Endodermal cell (in vitro differentiated cells): ENCODE measurements at regions not wholly inside any gene's neighbourhood (a gene's known extent, or its start where the extent isn't known, plus 50 kb on each side); places are given as distances from the start of the nearest gene placed in this dataset.

Source experiments
- DNase-seq: peaks from one replicate; pipeline ENCODE4 v3.0.0-alpha.2; 2017
- H3K27ac ChIP-seq: 2 replicates; pipeline ENCODE4 v1.5.1; 2013; ENCODE audit warnings: mild to moderate bottlenecking, low read depth, low read length, moderate library complexity
- H3K27me3 ChIP-seq: 2 replicates; pipeline ENCODE4 v1.6.1; 2013; ENCODE audit warnings: mild to moderate bottlenecking, low read length, moderate library complexity; ENCODE audit not compliant: insufficient read depth, control insufficient read depth, poor library complexity, severe bottlenecking
- H3K36me3 ChIP-seq: 2 replicates; pipeline ENCODE4 v1.7.0; 2013; ENCODE audit warnings: mild to moderate bottlenecking, low read length, moderate library complexity; ENCODE audit not compliant: control insufficient read depth, insufficient read depth
- H3K4me1 ChIP-seq: one replicate; pipeline ENCODE4 v1.7.0; 2013; ENCODE audit warnings: low read length; ENCODE audit not compliant: control insufficient read depth, insufficient read depth
- H3K4me3 ChIP-seq: 2 replicates; pipeline ENCODE4 v1.5.1; 2013; ENCODE audit warnings: mild to moderate bottlenecking, low read length, moderate library complexity
- H3K9ac ChIP-seq: 2 replicates; pipeline ENCODE4 v1.6.1; 2013; ENCODE audit warnings: mild to moderate bottlenecking, low read length, moderate library complexity; ENCODE audit not compliant: poor library complexity, severe bottlenecking; ENCODE audit errors: extremely low read depth
- H3K9me3 ChIP-seq: 2 replicates; pipeline ENCODE4 v1.6.1; 2013; ENCODE audit warnings: mild to moderate bottlenecking, low read length, moderate library complexity; ENCODE audit not compliant: control insufficient read depth
- H3K27ac Mint-ChIP-seq: 2 replicates; pipeline ENCODE4 v1.8.0; 2020; ENCODE audit warnings: mixed read lengths
- H3K27me3 Mint-ChIP-seq: 2 replicates; pipeline ENCODE4 v1.8.0; 2021; ENCODE audit warnings: mild to moderate bottlenecking, mixed read lengths; ENCODE audit not compliant: insufficient read depth
- H3K36me3 Mint-ChIP-seq: 2 replicates; pipeline ENCODE4 v1.8.0; 2020; ENCODE audit warnings: low read depth, mixed read lengths
- H3K4me1 Mint-ChIP-seq: 2 replicates; pipeline ENCODE4 v1.8.0; 2020; ENCODE audit warnings: mixed read lengths
- H3K4me3 Mint-ChIP-seq: 2 replicates; pipeline ENCODE4 v1.8.0; 2020; ENCODE audit warnings: mild to moderate bottlenecking, moderate library complexity, mixed read lengths
- H3K9me3 Mint-ChIP-seq: 2 replicates; pipeline ENCODE4 v1.8.0; 2020; ENCODE audit warnings: mild to moderate bottlenecking, mixed read lengths
- WGBS, 2 experiments: methylation state at CpG; one replicate each; pipeline versions ENCODE4 v1.1.5 to v1.1.7; 2013; ENCODE audit warnings: missing lambda C conversion rate in 2 of 2, mixed read lengths in 1 of 2; ENCODE audit not compliant: insufficient coverage in 1 of 2, insufficient read length in 1 of 2; 5-methylcytosine and 5-hydroxymethylcytosine counted together
- TF ChIP-seq, protein P1 (sequence below): fragments of 200-600 bp; sonication (generic); conservative IDR thresholded peaks from 2 replicates; pipeline ENCODE4 v1.5.0; 2021; ENCODE audit warnings: antibody characterized with exemption, mild to moderate bottlenecking

DNA sequence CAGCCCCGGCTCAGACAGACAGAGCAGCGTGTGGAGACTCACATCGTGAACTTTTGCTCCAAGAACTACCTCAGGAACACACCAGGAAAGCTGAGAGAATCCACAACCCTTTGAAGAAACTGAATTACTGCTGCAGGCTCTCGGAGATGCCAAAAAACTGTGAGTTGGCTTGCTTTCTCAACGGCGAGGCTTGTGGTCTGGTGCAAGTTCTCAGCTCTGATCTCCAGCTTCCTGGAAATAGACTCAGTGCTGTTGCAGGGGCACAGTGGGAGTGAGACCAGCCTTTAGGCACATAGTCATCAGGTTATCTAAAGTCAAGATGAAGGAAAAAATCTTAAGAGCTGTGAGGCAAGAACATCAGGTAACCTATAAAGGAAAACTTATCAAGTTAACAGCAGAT, 273.7 kb upstream of the LRATD1 start:
- no peaks in the 10 kb centered on the region for H3K36me3 ChIP-seq

DNA sequence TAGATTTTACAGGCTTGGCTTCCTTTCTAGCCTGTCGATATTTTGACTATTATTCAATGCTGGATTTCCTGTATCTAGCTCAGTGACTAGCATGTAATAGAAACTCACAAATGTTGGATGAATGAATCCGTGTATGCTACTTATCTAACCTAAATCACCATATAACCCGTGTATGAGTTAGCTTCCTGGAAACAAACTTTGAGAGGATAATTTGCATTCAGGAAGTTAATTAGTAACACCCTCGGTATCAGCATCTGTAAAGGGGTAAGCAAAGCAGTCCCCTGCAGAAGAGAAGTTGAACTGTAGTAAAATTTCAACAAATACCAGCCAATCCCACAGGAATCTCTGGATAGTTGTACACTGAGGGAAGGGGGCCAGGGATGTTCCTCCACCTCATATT, 269.4 kb upstream of the LRATD1 start:
- H3K27ac ChIP-seq = no peak overlapping the region
- TF ChIP-seq, protein P1, sequence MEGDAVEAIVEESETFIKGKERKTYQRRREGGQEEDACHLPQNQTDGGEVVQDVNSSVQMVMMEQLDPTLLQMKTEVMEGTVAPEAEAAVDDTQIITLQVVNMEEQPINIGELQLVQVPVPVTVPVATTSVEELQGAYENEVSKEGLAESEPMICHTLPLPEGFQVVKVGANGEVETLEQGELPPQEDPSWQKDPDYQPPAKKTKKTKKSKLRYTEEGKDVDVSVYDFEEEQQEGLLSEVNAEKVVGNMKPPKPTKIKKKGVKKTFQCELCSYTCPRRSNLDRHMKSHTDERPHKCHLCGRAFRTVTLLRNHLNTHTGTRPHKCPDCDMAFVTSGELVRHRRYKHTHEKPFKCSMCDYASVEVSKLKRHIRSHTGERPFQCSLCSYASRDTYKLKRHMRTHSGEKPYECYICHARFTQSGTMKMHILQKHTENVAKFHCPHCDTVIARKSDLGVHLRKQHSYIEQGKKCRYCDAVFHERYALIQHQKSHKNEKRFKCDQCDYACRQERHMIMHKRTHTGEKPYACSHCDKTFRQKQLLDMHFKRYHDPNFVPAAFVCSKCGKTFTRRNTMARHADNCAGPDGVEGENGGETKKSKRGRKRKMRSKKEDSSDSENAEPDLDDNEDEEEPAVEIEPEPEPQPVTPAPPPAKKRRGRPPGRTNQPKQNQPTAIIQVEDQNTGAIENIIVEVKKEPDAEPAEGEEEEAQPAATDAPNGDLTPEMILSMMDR = no peak
- WGBS, 2 experiments = 86 to 91% methylated on average over 1 to 4 of the region's 4 CpGs
- H3K9me3 ChIP-seq = no peaks in the 10 kb centered on the region
- no peak overlapping the region for H3K9ac ChIP-seq
- Mint-ChIP-seq H3K27ac (no peak overlapping the region), H3K27me3 (no peaks in the 10 kb centered on the region), H3K9me3 (peaks cover 21% of the 10 kb centered on the region), H3K36me3 (peaks cover 3% of the 10 kb centered on the region), H3K4me1 (no peaks in the 10 kb centered on the region), H3K4me3 (no peak overlapping the region)
- no peak overlapping the region for H3K4me3 ChIP-seq
- DNase-seq = no peak
- no peaks in the 10 kb centered on the region for H3K27me3 ChIP-seq
- H3K36me3 ChIP-seq = no peaks in the 10 kb centered on the region
- H3K4me1 ChIP-seq = no peaks in the 10 kb centered on the region

More for the DNA sequence above, 273.7 kb upstream of the LRATD1 start:
- H3K4me3 Mint-ChIP-seq = no peak overlapping the region
- TF ChIP-seq, protein P1 = no peak
- no peaks in the 10 kb centered on the region for H3K9me3 ChIP-seq
- H3K9ac ChIP-seq = no peak overlapping the region
- H3K4me1 ChIP-seq = no peaks in the 10 kb centered on the region
- no peak overlapping the region for H3K27ac ChIP-seq
- peaks cover 3% of the 10 kb centered on the region for H3K36me3 Mint-ChIP-seq
- no peak overlapping the region for H3K4me3 ChIP-seq
- 90 to 91% methylated on average over 4 to 6 of the region's 6 CpGs for WGBS, 2 experiments
- peaks cover 21% of the 10 kb centered on the region for H3K9me3 Mint-ChIP-seq
- H3K27me3 ChIP-seq = no peaks in the 10 kb centered on the region
- no peak overlapping the region for H3K27ac Mint-ChIP-seq
- no peaks in the 10 kb centered on the region for H3K4me1 Mint-ChIP-seq
- no peaks in the 10 kb centered on the region for H3K27me3 Mint-ChIP-seq
- no peak for DNase-seq

DNA sequence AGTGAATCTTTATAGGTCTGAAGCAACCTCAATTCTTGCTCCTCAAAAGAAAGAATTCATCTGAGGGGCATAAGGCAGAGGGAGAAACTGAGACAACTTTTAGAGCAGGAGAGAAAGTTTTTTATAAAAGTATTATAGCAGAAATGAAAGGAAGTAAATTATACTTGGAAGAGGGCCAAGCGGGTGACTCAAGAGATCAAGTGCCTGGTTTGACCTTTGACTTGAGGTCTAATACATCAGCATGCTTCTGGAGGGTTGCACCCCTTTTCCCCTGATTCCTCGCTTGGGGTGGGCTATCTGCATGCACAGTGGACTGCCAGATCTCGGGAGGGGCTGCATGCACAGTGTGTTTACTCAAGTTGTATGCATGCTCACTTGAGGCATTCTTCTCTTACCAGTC, 268.5 kb upstream of the LRATD1 start:
- H3K27ac ChIP-seq = no peak overlapping the region

More for the DNA sequence above, 268.5 kb upstream of the LRATD1 start:
- H3K36me3 ChIP-seq = no peaks in the 10 kb centered on the region
- no peak overlapping the region for H3K4me3 Mint-ChIP-seq
- H3K9me3 ChIP-seq = no peaks in the 10 kb centered on the region
- H3K4me3 ChIP-seq = no peak overlapping the region
- no peaks in the 10 kb centered on the region for H3K4me1 Mint-ChIP-seq
- no peaks in the 10 kb centered on the region for H3K27me3 Mint-ChIP-seq
- H3K27me3 ChIP-seq = no peaks in the 10 kb centered on the region
- no peak overlapping the region for H3K27ac Mint-ChIP-seq
- TF ChIP-seq, protein P1 = no peak
- no peak overlapping the region for H3K9ac ChIP-seq
- H3K4me1 ChIP-seq = no peaks in the 10 kb centered on the region
- DNase-seq = no peak
- 60 to 100% methylated on average over 2 to 3 of the region's 3 CpGs for WGBS, 2 experiments
- peaks cover 3% of the 10 kb centered on the region for H3K36me3 Mint-ChIP-seq
- H3K9me3 Mint-ChIP-seq = peaks cover 21% of the 10 kb centered on the region
